SK-N-MC (cell line): ENCODE measurements at regions not wholly inside any gene's neighbourhood (a gene's known extent, or its start where the extent isn't known, plus 50 kb on each side); places are given as distances from the start of the nearest gene placed in this dataset.

ENCODE experiments used
- EZH2 ChIP-seq: fragments of 200-600 bp; sonication (generic); IDR thresholded peaks from one replicate; pipeline ENCODE4 v1.6.1; 2017; ENCODE audit warnings: antibody characterized with exemption
- FOXP2 ChIP-seq: optimal IDR thresholded peaks from 2 replicates; pipeline ENCODE3; 2011; ENCODE audit warnings: mild to moderate bottlenecking, moderate library complexity; ENCODE audit not compliant: insufficient read depth; ENCODE audit errors: extremely low read length, control extremely low read depth
- POLR2AphosphoS5 ChIP-seq: IDR thresholded peaks from 2 replicates; pipeline ENCODE4 v1.6.1; 2012; ENCODE audit warnings: mild to moderate bottlenecking, low read depth, low read length, borderline replicate concordance

DNA sequence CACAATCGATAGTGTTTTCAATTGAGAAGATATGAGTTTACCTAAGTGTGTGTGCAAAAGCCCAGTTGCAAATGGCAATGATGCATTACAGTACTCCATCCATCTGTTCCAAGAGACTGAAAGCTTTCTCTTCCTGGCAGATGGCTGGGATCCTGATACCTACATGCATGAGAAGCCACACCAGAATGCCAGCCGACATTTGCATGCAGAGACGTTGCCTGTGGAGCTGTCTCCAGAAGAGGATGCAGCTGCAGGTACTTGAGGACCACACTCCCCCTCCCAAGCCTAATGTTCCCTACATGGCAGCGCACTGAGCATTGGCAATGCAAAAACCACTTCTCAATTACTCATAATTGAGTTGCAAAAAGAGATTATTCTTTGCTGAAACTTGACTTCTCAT lies 332.1 kb downstream of the WDR11 start:
- TF ChIP-seq POLR2AphosphoS5 (no peak), FOXP2 (no peak), EZH2 (no peak)
